Hepatocyte (in vitro differentiated cells): ENCODE measurements at regions not wholly inside any gene's neighbourhood (a gene's known extent, or its start where the extent isn't known, plus 50 kb on each side); places are given as distances from the start of the nearest gene placed in this dataset.

Experiments
- CTCF ChIP-seq: fragments of 200-600 bp; sonication (generic); IDR thresholded peaks from 2 replicates; pipeline ENCODE4 v1.5.1; 2016; ENCODE audit warnings: antibody characterized with exemption, mild to moderate bottlenecking; ENCODE audit not compliant: poor library complexity
- EZH2 ChIP-seq: fragments of 200-600 bp; sonication (generic); IDR thresholded peaks from 2 replicates; pipeline ENCODE4 v1.6.1; 2016; ENCODE audit warnings: antibody characterized with exemption, mild to moderate bottlenecking, borderline replicate concordance
- EZH2phosphoT487 ChIP-seq: fragments of 200-600 bp; sonication (generic); IDR thresholded peaks from one replicate; pipeline ENCODE4 v1.6.1; 2018; ENCODE audit warnings: antibody characterized with exemption, mild to moderate bottlenecking, low read depth, moderate library complexity; ENCODE audit not compliant: unreplicated experiment, severe bottlenecking

GRCh38 chr21:32824950-32825349, 53.4 kb upstream of the PAXBP1 start:
- TF ChIP-seq CTCF = no peak
- no peak for TF ChIP-seq EZH2phosphoT487
- no peak for TF ChIP-seq EZH2
